Epithelial cell of esophagus (primary cell): ENCODE measurements at regions not wholly inside any gene's neighbourhood (a gene's known extent, or its start where the extent isn't known, plus 50 kb on each side); places are given as distances from the start of the nearest gene placed in this dataset.

Source experiments
- DNase-seq: peaks from one replicate; pipeline ENCODE4 v3.0.0; 2010; ENCODE audit warnings: low read depth
- H3K4me3 ChIP-seq: 2 replicates; pipeline ENCODE4 v1.5.1; 2011; ENCODE audit warnings: mild to moderate bottlenecking, low read length, control low read depth
- CTCF ChIP-seq: IDR thresholded peaks from 2 replicates; pipeline ENCODE4 v1.5.1; 2011; ENCODE audit warnings: low read depth, mild to moderate bottlenecking, low read length, control low read depth, inconsistent platforms; ENCODE audit not compliant: insufficient read depth; ENCODE audit errors: missing control alignments

GRCh38 chrX:39096599-39096998, 295.3 kb downstream of the MID1IP1 start:
- H3K4me3 ChIP-seq: no peak overlapping the region

GRCh38 chrX:39104745-39105144, 303.5 kb downstream of the MID1IP1 start:
- no peak overlapping the region for H3K4me3 ChIP-seq
- no peak for DNase-seq
- TF ChIP-seq CTCF: no peak

More at GRCh38 chrX:39096599-39096998, 295.3 kb downstream of the MID1IP1 start:
- no peak for DNase-seq
- no peak for TF ChIP-seq CTCF

GRCh38 chrX:39112143-39112542, 310.9 kb downstream of the MID1IP1 start:
- no peak overlapping the region for H3K4me3 ChIP-seq
- DNase-seq: peak; percentile 44
- TF ChIP-seq CTCF: no peak

DNA sequence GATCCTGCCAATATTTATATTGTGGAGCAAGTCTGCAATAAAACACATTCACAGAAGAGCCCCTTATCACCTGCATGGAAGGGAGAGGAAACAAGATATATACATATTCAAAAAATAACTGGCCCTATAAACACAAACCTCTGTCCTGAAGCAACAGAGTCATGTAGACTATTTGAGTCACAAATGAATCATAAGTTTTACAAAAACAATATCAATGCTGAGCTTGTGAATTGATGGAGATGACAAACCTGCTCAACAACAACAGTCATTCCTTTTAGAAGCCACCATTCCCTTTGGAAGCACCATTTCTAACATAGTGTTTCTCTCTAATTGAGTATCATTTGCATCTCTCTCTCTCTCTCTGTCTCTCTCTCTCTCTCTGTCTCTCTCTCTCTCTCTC, 313.9 kb downstream of the MID1IP1 start:
- peak; percentile 77 for DNase-seq
- H3K4me3 ChIP-seq: no peak overlapping the region
- TF ChIP-seq CTCF: no peak

GRCh38 chrX:39117101-39117500, 315.8 kb downstream of the MID1IP1 start:
- no peak for DNase-seq
- H3K4me3 ChIP-seq: no peak overlapping the region
- no peak for TF ChIP-seq CTCF

DNA sequence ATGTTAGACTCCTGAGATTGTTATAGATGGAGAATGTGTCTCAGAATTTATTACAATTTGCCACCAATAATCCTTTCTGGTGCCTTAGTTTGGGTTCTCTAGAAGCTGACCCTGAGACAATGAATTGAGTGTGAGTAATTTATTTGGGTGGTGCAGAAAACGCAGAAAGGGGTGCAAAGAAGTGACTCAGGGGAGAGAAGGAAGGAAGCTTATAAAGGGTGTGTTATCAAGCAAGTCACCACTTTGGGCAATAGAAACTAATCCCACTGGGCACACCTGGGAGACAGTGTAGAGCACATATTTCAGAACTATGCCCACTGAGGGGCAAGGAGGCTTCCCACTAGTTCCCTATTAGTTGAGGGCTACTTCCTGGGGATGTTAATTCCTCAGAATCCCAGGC, 320.6 kb downstream of the MID1IP1 start:
- no peak overlapping the region for H3K4me3 ChIP-seq
- no peak for TF ChIP-seq CTCF
- DNase-seq: peak; percentile 29

DNA sequence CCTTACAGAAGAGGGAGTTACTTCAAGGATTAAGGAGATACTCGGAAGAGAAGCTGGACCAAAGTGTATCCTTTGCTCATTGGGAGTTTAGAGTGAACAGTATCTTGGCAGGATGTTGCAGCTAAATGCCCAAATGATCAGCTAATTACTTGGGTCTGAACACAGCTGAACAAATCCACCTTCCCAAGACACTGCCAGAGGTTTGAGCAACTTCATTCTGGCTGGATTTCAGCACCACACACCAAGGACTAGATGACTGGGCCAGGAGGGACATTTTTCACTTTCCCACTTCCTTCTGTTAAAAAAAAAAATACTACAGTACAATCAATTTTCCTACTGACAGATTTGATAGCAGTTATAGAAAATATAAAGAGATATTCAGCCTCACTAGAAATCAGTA, 324.6 kb downstream of the MID1IP1 start:
- no peak for TF ChIP-seq CTCF
- no peak for DNase-seq
- no peak overlapping the region for H3K4me3 ChIP-seq
